ENCODE measurements at regions not wholly inside any gene's neighbourhood (a gene's known extent, or its start where the extent isn't known, plus 50 kb on each side); places are given as distances from the start of the nearest gene placed in this dataset.

DNA sequence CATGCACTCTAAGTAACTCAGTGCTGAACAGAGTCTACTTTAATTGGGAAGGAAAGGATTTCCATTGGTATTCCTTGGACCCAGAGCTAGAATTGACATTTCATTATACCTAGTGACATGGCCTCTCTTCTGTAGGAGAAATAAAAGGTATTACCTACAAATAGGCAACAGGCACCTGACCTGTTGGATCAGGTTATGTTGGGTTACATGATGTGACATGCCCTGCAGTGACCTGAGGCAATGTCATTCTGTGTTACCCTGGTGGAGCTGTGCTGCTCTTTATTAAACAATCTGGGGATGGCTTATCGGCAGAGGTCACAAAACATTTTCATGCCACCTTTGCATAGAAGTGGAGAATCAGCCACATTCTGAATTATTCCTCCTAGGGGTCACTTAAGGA is 427.7 kb downstream of the MDFIC start:
- Histone ChIP-seq H3K4me3 (no peak overlapping the region), H3K27me3 (no peaks in the 10 kb centered on the region), H3K4me1 (peaks cover 0 to 5% (median 0%) of the 10 kb centered on the region in 4 donors), H3K27ac (replicated peaks in 1 of 4) (no peak overlapping the region), H3K36me3 (no peaks in the 10 kb centered on the region), H3K9me3 (no peaks in the 10 kb centered on the region)
- intact Hi-C loops (cut with DNase I), result loop anchor here (10.0 kb wide), 1 partner anchor 325 kb away; no protein-coding TSS in a partner anchor
- DNase-seq (ENCODE audit: extremely low spot score), result no peak
- WGBS, result 81% methylated on average over 1 of the region's 1 CpG
- no peak for TF ChIP-seq POLR2A (IDR thresholded peaks at IDR 0.05; ENCODE audit: low read depth)
- TF ChIP-seq EP300 (IDR thresholded peaks at IDR 0.05), result no peak
- no peak for TF ChIP-seq POLR2AphosphoS5 (IDR thresholded peaks at IDR 0.05)
- TF ChIP-seq, protein P1, sequence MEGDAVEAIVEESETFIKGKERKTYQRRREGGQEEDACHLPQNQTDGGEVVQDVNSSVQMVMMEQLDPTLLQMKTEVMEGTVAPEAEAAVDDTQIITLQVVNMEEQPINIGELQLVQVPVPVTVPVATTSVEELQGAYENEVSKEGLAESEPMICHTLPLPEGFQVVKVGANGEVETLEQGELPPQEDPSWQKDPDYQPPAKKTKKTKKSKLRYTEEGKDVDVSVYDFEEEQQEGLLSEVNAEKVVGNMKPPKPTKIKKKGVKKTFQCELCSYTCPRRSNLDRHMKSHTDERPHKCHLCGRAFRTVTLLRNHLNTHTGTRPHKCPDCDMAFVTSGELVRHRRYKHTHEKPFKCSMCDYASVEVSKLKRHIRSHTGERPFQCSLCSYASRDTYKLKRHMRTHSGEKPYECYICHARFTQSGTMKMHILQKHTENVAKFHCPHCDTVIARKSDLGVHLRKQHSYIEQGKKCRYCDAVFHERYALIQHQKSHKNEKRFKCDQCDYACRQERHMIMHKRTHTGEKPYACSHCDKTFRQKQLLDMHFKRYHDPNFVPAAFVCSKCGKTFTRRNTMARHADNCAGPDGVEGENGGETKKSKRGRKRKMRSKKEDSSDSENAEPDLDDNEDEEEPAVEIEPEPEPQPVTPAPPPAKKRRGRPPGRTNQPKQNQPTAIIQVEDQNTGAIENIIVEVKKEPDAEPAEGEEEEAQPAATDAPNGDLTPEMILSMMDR (IDR thresholded peaks at IDR 0.05), result no peak

DNA sequence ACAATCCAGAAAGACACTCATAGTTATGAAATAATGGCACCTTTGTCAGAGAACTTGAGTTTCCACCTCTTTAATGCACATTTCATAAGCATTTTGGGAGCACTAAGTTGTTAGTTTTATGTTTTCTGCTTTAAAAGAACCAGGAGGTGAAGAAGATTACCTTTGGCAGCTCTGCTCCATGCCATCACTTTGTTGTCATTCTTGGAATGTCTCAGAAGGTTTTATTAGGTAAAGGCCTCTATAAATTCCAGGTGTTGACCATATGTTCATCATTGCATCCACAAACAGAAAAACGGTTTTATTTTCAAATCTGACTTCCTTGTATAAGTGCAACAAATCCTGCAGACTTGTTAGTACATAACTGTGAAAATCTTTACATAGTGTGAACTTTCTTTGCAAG is 424.8 kb downstream of the MDFIC start:
- intact Hi-C loops (cut with DNase I), result no loop called here
- Histone ChIP-seq H3K36me3 (no peaks in the 10 kb centered on the region), H3K4me3 (no peak overlapping the region), H3K4me1 (peaks cover 0 to 5% (median 0%) of the 10 kb centered on the region in 4 donors), H3K27ac (replicated peaks in 1 of 4) (no peak overlapping the region), H3K9me3 (no peaks in the 10 kb centered on the region), H3K27me3 (no peaks in the 10 kb centered on the region)
- no peak for DNase-seq (ENCODE audit: extremely low spot score)
- 37% methylated on average over 1 of the region's 1 CpG for WGBS
- TF ChIP-seq POLR2A (IDR thresholded peaks at IDR 0.05; ENCODE audit: low read depth) (no peak), POLR2AphosphoS5 (IDR thresholded peaks at IDR 0.05) (no peak), EP300 (IDR thresholded peaks at IDR 0.05) (no peak)
- TF ChIP-seq, protein P1 (IDR thresholded peaks at IDR 0.05), result no peak

DNA sequence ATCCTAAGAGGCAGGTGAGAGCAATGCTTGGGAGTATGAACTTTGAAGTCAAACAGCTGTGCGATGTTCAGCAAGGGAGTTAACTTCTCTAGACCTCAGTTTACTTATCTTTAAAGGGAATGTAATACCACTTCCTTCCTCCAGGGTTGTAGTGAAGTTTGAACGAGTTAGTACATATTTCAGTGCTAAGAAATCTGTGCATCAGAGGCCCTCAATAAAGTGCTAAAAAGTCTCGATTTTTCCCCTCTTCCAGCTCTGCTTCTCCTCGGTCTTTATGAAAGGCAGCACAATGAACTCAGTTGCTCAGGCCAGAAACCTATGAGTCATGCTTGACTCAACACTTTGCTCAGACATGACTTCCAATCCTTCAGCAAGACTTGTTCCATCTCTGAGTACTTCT is 418.9 kb downstream of the MDFIC start:
- H3K27me3 ChIP-seq, result no peaks in the 10 kb centered on the region
- H3K9me3 ChIP-seq, result no peaks in the 10 kb centered on the region
- DNase-seq (ENCODE audit: extremely low spot score), result no peak
- TF ChIP-seq, protein P1 (IDR thresholded peaks at IDR 0.05), result peak in 1 of 3 experiments; percentile 22
- TF ChIP-seq POLR2AphosphoS5 (IDR thresholded peaks at IDR 0.05) (no peak), POLR2A (IDR thresholded peaks at IDR 0.05; ENCODE audit: low read depth) (no peak)
- no peak overlapping the region for H3K4me3 ChIP-seq
- intact Hi-C loops (cut with DNase I), result no loop called here
- H3K36me3 ChIP-seq, result no peaks in the 10 kb centered on the region
- no peaks in the 10 kb centered on the region for H3K4me1 ChIP-seq
- no peak overlapping the region for H3K27ac ChIP-seq (replicated peaks in 1 of 4)
- 80% methylated on average over 4 of the region's 4 CpGs for WGBS

DNA sequence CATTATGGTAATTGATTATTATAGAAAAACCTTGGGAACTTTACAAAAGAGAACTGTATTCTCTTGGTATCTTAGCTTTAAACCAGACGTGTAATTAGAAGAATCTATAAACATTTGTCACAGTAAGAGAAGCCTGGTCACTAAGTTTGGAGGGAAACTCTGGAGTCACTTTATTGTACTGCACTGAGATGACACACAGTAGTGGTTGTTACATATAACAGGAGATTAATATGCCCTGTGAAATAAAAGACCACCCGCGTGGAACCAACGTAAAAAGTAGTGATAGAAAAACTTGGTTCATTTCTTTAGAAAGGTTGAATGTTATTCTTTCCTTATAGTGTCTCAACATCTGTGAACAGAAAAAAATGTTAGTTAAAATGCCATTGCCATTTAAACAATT is 416.1 kb downstream of the MDFIC start:
- no peak overlapping the region for H3K4me3 ChIP-seq
- 66% methylated on average over 4 of the region's 4 CpGs for WGBS
- intact Hi-C loops (cut with DNase I), result no loop called here
- DNase-seq (ENCODE audit: extremely low spot score), result no peak
- H3K9me3 ChIP-seq, result no peaks in the 10 kb centered on the region
- H3K4me1 ChIP-seq, result no peaks in the 10 kb centered on the region
- TF ChIP-seq, protein P1 (IDR thresholded peaks at IDR 0.05), result no peak
- TF ChIP-seq POLR2A (IDR thresholded peaks at IDR 0.05; ENCODE audit: low read depth) (no peak), EP300 (IDR thresholded peaks at IDR 0.05) (no peak), POLR2AphosphoS5 (IDR thresholded peaks at IDR 0.05) (no peak)
- no peak overlapping the region for H3K27ac ChIP-seq (replicated peaks in 1 of 4)
- H3K27me3 ChIP-seq, result no peaks in the 10 kb centered on the region
- H3K36me3 ChIP-seq, result no peaks in the 10 kb centered on the region

DNA sequence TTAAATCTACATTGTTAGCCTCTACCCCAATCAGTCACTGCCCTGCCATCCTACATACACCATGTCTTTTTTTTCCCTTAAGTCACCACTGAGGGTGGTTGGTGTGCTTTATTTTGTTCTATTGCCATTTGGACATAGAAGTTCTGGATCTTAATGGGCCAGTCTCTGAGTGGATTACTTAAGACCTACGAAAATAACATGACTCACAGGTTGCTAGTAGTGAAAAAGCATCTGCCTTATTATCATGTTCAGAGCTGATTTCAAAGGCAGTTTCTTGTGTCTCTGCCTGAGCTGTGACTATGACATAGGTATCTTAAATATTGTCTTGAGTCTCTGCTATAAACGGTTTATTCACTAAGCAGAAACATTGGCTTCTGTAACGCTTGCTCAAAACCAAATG is 410.8 kb downstream of the MDFIC start:
- TF ChIP-seq, protein P1 (IDR thresholded peaks at IDR 0.05), result no peak
- TF ChIP-seq POLR2A (IDR thresholded peaks at IDR 0.05; ENCODE audit: low read depth), result no peak
- no peak for TF ChIP-seq EP300 (IDR thresholded peaks at IDR 0.05)
- Histone ChIP-seq H3K27ac (replicated peaks in 1 of 4) (no peak overlapping the region), H3K27me3 (no peaks in the 10 kb centered on the region), H3K4me3 (no peak overlapping the region), H3K4me1 (no peaks in the 10 kb centered on the region), H3K36me3 (no peaks in the 10 kb centered on the region), H3K9me3 (no peaks in the 10 kb centered on the region)
- no peak for DNase-seq (ENCODE audit: extremely low spot score)
- intact Hi-C loops (cut with DNase I), result no loop called here
- 76% methylated on average over 3 of the region's 3 CpGs for WGBS
